ENCODE measurements at regions not wholly inside any gene's neighbourhood (a gene's known extent, or its start where the extent isn't known, plus 50 kb on each side); places are given as distances from the start of the nearest gene placed in this dataset.
"Not testable (repeated sequence)": the region's sequence is repeated elsewhere in the genome, so short reads cannot be mapped to it uniquely, and the experiment has no call there.

- FAIRE-seq: peak; percentile 62
- Histone ChIP-seq H3K4me3 (ENCODE audit: low read depth, low read length) (no peak overlapping the region), H3K27me3 (ENCODE audit: control insufficient read depth, insufficient read depth, low read length) (peaks cover 3% of the 10 kb centered on the region), H3K36me3 (ENCODE audit: control insufficient read depth, insufficient read depth, low read length) (no peaks in the 10 kb centered on the region)
- DNase-seq (ENCODE audit: low read depth): peak; percentile 54
- no peak for TF ChIP-seq CTCF (IDR thresholded peaks at IDR 0.05; ENCODE audit: insufficient read depth, low read length, severe bottlenecking)
Observed at GRCh38 chr7:155935005-155935557, 122.8 kb upstream of the SHH start.

GRCh38 chr7:155932324-155932723, 120.1 kb upstream of the SHH start:
- not testable (repeated sequence) for H3K36me3 ChIP-seq (ENCODE audit: control insufficient read depth, insufficient read depth, low read length); DNase-seq (ENCODE audit: low read depth); FAIRE-seq; H3K27me3 ChIP-seq (ENCODE audit: control insufficient read depth, insufficient read depth, low read length); H3K4me3 ChIP-seq (ENCODE audit: low read depth, low read length)

GRCh38 chr7:155931396-155932085, 119.3 kb upstream of the SHH start:
- peaks cover 3% of the 10 kb centered on the region for H3K27me3 ChIP-seq (ENCODE audit: control insufficient read depth, insufficient read depth, low read length)
- no peak for FAIRE-seq
- no peaks in the 10 kb centered on the region for H3K36me3 ChIP-seq (ENCODE audit: control insufficient read depth, insufficient read depth, low read length)
- DNase-seq (ENCODE audit: low read depth): no peak
- no peak overlapping the region for H3K4me3 ChIP-seq (ENCODE audit: low read depth, low read length)
- TF ChIP-seq CTCF (IDR thresholded peaks at IDR 0.05; ENCODE audit: insufficient read depth, low read length, severe bottlenecking): no peak

- TF ChIP-seq CTCF (IDR thresholded peaks at IDR 0.05; ENCODE audit: insufficient read depth, low read length, severe bottlenecking): no peak
- FAIRE-seq (no peak), DNase-seq (ENCODE audit: low read depth) (no peak)
- Histone ChIP-seq H3K4me3 (ENCODE audit: low read depth, low read length) (no peak overlapping the region), H3K36me3 (ENCODE audit: control insufficient read depth, insufficient read depth, low read length) (no peaks in the 10 kb centered on the region), H3K27me3 (ENCODE audit: control insufficient read depth, insufficient read depth, low read length) (peaks cover 3% of the 10 kb centered on the region)
Observed at GRCh38 chr7:155930527-155930926, 118.3 kb upstream of the SHH start.

- TF ChIP-seq CTCF (IDR thresholded peaks at IDR 0.05; ENCODE audit: insufficient read depth, low read length, severe bottlenecking): no peak
- H3K27me3 ChIP-seq (ENCODE audit: control insufficient read depth, insufficient read depth, low read length): peaks cover 3% of the 10 kb centered on the region
- no peak for FAIRE-seq
- DNase-seq (ENCODE audit: low read depth): no peak
- no peak overlapping the region for H3K4me3 ChIP-seq (ENCODE audit: low read depth, low read length)
- H3K36me3 ChIP-seq (ENCODE audit: control insufficient read depth, insufficient read depth, low read length): no peaks in the 10 kb centered on the region
Observed at GRCh38 chr7:155930061-155930460, 117.8 kb upstream of the SHH start.

- TF ChIP-seq CTCF (IDR thresholded peaks at IDR 0.05; ENCODE audit: insufficient read depth, low read length, severe bottlenecking): no peak
- Histone ChIP-seq H3K36me3 (ENCODE audit: control insufficient read depth, insufficient read depth, low read length) (no peaks in the 10 kb centered on the region), H3K4me3 (ENCODE audit: low read depth, low read length) (no peak overlapping the region), H3K27me3 (ENCODE audit: control insufficient read depth, insufficient read depth, low read length) (peaks cover 3% of the 10 kb centered on the region)
- DNase-seq (ENCODE audit: low read depth) (no peak), FAIRE-seq (no peak)
Observed at GRCh38 chr7:155928583-155928982, 116.3 kb upstream of the SHH start.

Measured in bronchial epithelial cell (primary cell).